Pulmonary artery endothelial cell (primary cell): ENCODE measurements at regions not wholly inside any gene's neighbourhood (a gene's known extent, or its start where the extent isn't known, plus 50 kb on each side); places are given as distances from the start of the nearest gene placed in this dataset.

Experiments used
- DNase-seq: peaks from one replicate; pipeline ENCODE4 v3.0.0-alpha.2; 2011; ENCODE audit warnings: low read depth, low spot score

GRCh38 chr3:6549296-6549695 lies 311.6 kb upstream of the GRM7 start:
- no peak for DNase-seq

DNA sequence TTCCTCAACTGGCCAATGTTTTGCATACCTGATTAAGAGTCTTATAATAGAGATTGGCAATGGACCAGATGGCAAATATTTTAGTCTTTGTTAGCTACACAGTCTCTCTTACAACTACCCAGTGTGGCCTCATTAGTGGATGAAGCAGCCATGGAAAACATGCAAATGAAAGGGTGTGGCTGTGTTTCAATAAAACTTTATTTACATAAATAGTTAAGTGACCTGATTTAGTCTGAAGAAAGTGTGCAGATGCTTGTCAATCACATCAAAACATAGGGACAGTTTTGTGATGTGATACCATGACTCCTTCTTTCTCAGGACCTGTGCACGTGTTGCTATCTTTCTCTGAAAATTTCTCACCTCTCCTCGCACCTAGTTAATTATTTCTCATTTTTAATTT lies 309.8 kb upstream of the GRM7 start:
- no peak for DNase-seq

GRCh38 chr3:6560259-6560658 lies 300.7 kb upstream of the GRM7 start:
- no peak for DNase-seq

DNA sequence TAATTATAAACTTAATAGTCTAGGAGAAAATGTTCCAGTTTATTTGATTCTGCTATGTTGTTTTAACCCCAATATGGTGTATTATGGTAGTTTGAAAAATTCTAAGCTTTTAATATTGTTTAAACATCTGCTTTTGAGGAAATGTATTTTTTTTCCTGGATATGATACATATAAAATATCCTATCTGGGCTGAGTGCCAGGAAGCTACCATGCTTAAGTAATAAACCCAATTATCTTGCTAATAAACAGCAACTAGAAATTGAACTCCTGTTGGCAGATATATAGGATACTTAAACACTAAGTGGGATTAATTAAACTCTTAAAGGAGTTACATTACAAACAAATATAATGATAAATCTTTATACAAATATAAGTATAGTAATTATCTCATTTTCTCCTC lies 293.7 kb upstream of the GRM7 start:
- no peak for DNase-seq

GRCh38 chr3:6568999-6569493 lies 291.9 kb upstream of the GRM7 start:
- no peak for DNase-seq

DNA sequence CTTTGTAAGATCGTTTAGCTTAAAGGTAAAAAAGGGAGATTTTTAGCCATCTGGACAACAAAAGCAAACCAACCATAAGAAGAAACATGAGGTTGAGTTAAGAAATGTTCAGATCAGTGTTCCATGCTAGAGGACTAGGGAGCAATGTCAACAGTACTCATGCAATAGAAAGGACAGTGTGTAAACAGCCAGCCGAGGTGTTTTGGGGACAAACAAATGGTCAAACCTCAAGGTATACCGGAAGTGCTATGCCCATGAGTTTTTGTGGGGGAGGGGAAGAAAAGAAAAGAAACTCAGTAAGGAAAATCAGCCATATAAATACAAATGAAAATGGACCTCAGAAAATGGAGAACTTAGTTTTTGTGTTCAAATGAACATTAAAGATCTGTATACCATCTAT lies 289.5 kb upstream of the GRM7 start:
- no peak for DNase-seq

DNA sequence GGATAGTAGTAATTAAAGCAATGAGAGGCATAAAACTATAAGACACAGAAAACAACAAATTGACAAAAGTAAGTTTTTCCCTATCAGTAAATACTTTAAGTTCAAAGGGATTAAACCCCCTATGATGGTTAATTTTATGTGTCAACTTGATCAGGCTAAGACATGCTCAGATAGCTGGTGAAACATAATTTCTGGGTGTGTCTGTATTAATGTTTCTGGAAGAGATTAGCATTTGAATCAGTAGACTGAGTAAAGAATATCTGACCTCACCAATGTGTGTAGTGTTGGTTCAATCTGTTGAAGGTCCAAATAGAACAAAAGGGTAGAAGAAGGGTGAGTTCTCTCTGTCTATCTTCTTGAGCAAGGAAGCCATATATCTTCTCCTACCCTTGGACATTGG lies 283.3 kb upstream of the GRM7 start:
- DNase-seq, result no peak

DNA sequence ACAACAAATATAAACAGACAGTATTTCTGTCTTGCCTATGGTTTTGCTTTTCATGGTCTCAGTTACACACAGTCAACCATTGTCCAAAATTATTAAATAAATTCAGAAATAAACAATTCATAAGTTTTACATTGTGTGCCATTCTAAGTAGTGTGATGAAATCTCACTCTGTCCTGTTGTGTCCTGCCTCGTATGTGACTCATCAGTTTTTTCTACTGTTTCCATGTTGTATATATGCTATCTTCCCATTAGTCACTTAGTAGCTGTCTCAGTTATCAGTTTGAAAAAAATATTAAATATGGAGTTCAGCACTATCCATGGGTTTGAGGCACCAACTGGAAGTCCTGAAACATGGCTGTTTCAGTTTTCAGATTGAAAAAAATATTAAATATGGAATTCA lies 282.4 kb upstream of the GRM7 start:
- DNase-seq, result no peak

DNA sequence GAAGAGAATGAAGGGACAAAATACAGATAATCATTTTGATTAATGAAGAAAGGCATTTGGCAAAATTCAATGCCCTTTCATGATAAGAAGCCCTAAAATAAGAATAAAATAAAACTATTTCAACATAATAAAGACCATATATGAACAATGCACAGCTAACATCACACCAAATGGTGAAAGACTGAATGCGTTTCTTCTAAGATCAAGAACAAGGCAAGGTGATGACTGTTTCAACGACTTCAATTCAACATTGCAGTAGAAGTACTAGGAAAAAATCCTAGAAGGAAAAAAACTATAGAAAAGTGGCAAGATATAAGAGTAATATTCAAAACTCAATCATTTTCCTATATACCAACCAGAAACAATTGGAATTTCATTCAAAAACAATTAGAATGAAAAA lies 280.1 kb upstream of the GRM7 start:
- DNase-seq, result no peak

GRCh38 chr3:6585360-6585759 lies 275.6 kb upstream of the GRM7 start:
- no peak for DNase-seq

DNA sequence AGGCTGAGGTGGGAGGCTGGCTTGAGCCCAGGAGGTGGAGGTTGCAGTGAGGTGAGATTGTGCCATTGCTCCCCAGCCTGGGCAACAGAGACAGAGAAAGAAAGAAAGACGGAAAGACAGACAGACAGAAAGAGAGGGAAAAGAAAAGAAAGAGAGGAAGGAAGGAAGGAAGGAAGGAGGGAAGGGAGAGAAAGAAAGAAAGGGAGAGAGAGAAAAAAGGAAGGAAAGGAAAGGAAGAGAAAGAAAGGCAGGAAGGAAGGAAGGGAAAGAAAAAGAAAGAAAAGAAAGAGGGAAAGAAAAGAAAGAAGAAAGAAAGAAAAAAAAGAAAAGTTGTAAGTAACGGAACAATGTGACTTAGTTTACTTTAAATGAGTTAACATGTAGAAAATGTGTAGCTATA lies 260.7 kb upstream of the GRM7 start:
- DNase-seq, result no peak

DNA sequence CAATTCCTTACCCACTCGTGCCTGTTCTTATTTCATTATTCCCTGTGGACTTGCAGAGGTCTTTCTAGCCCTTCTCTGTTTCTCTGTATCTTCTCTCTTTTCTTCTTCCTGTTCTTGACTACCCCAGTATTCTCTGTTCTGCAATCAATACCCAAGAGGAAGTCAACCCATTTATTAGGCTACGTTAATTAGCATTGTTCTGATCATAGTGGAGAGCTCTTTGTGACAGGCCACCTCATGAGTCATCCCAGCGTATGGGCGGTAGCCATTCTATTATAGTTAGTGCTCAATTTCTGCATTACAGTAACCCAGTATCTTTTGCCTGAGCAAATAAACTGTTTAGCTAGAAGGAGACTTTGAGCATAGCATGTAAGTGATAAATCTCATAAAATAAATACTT lies 259.5 kb upstream of the GRM7 start:
- DNase-seq, result no peak

DNA sequence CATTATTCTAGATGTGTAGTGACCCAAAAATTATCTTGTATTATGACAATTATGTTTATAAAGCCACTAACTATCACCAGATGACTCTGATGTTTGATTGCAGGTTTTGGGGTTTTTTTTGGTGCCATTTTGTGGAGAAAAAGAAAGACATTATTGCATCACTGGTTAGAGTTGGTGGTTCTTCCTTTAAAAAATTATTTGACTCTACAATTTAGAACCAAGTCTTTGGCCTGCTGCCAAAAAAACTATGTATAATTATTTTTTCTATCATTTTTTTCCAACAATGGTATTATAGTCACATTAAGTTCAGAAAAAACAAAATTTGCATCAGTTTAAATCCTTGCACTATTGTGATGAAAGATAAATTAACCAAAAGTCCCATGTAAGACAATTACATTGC lies 258.6 kb upstream of the GRM7 start:
- DNase-seq, result no peak

DNA sequence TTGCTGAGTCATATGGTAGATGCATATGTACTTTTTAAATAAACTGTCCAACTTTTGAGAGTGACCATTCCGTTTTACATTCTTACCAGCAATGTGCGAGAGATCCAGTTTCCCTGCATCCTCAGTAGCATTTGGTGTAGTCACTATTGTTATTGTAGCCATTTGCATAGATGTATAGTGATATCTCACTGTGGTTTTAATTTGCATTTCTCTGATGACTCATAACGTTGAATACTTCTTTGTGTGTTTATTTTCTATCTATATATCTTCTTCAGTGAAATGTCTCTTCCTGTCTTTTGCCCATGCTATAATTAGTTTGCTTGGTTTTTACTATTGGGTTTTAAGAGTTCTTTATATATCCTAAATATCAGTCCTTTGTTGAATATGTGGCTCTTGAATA lies 255.7 kb upstream of the GRM7 start:
- no peak for DNase-seq

- no peak for DNase-seq
These were observed 252.1 kb upstream of the GRM7 start for GRCh38 chr3:6608843-6609242.

DNA sequence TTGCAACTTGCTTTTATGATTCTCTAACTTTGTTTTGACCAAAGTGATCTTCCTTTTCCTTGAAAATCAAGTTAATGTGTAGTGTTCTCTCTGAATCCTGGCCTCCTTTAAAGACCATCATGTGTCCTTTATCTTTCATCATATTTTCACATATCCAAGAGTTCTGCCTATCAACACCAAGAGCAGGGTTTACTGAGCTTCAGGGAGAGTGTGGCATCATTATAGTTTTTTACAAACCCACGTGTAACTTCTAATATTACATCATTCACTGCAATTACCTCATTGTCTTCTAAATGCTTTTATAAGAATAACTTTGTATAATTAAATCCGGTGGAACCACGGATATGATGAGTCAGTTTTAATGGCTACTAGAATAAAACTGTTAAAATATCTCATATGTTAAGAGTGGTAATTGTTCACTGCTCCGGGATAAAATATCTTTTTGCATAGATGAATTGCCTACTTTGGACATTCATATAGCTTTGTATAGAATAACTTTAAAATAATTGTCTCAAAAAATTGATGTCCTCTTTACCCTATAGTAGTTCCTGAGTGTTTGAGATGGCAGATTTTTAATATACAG lies 248.8 kb upstream of the GRM7 start:
- DNase-seq, result no peak

GRCh38 chr3:6622260-6622659 lies 238.7 kb upstream of the GRM7 start:
- no peak for DNase-seq

GRCh38 chr3:6622712-6623111 lies 238.2 kb upstream of the GRM7 start:
- DNase-seq, result no peak

GRCh38 chr3:6631376-6631775 lies 229.5 kb upstream of the GRM7 start:
- no peak for DNase-seq

GRCh38 chr3:6640907-6641306 lies 220.0 kb upstream of the GRM7 start:
- no peak for DNase-seq

- DNase-seq, result no peak
These were observed 216.6 kb upstream of the GRM7 start for GRCh38 chr3:6644070-6644929.

DNA sequence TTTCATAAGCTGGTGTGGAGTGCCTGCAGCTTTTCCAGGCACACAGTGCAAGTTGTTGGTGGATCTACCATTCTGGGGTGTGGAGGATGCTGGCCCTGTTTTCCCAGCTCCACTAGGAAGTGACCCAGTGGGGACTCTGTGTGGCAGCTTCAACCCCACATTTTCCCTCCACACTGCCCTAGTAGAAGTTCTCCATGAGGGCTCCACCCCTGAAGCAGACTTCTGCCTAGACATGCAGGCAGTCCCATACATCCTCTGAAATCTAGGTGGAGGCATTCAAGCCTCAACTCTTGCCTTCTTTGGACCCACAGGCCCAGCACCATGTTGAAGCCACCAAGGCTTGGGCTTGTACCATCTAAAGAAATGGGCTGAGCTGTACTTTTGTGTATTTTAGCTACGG lies 206.2 kb upstream of the GRM7 start:
- no peak for DNase-seq

DNA sequence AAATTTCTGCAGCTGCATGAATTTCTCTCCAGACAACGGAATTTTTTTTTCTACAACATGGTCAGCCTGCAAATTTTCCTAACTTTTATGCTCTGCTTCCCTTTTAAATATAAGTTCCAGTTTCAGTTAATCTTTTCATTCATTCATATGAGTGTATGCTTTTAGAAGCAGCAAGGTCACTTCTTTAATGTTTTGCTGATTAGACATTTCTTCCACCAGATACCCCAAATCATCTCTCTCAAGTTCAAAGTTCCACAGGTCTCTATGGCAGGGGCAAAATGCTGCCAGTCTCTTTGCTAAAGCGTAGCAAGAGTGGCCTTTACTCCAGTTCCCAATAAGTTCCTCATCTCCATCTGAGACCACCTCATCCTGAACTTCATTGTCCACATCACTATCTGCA lies 205.6 kb upstream of the GRM7 start:
- DNase-seq, result no peak
